LNCAP (cell line): ENCODE measurements at regions not wholly inside any gene's neighbourhood (a gene's known extent, or its start where the extent isn't known, plus 50 kb on each side); places are given as distances from the start of the nearest gene placed in this dataset.

Experiments used
- CTCF ChIP-seq: fragments of 450-650 bp; IDR thresholded peaks from 2 replicates; pipeline ENCODE4 v1.5.1; 2017; ENCODE audit warnings: mild to moderate bottlenecking

DNA sequence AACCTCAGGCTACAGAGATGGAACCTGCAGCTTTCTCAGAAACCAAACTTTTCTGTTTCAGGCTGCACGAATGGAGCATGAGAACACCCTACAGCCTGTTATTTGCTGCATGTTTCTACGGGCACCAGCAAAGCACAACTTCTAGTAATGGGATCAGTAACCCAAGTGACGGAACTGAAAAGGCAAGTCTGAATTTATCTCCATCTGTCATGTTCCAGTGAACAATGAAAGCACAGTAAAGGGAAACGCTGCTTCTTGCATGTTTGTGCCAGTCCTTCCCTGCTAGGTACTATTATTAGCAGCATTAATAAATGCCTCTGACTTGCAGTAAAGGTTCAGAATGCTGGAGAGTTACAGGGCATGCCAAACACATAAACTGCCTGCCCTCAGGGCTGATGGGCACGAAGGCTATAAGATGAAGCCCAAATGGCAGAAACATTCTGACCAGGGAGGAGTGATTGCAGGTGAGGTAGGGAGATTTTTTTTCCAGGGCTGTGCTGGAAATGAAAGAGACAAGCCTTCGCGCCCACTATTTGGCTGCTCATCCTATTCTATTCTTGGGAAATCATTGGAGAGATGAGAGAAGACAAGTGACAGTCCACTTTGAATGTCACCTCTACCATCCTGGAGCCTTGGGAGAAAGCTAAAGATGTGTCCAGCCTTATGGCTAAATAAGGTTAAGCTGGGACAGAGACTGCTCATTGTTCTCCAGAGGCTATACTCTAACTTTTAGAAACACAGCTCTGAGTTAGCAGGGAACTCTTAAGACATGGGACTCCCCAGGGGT is 100.4 kb upstream of the PLXNC1 start:
- TF ChIP-seq CTCF: no peak

DNA sequence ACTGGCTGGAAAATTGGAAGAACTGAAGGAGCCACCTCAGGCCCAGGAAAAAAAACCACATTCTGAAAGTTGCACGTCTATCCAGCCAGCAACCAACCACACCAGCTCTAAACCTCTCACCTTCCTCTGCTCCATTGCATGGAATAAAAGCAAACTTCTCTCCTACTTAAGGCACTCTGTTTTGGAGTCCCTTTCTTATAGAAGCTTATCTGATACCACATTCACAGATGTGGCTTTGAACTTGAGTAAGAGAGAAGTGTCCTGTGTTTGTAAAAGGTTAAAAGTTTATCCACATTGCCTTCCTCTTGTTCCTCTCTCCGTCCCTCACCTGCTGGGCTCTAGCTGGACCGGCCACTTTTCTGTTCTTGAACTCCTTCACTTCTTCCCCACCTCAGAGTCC is 99.6 kb upstream of the PLXNC1 start:
- TF ChIP-seq CTCF: no peak

- no peak for TF ChIP-seq CTCF
Measured at GRCh38 chr12:94049718-94050117, 98.7 kb upstream of the PLXNC1 start.

DNA sequence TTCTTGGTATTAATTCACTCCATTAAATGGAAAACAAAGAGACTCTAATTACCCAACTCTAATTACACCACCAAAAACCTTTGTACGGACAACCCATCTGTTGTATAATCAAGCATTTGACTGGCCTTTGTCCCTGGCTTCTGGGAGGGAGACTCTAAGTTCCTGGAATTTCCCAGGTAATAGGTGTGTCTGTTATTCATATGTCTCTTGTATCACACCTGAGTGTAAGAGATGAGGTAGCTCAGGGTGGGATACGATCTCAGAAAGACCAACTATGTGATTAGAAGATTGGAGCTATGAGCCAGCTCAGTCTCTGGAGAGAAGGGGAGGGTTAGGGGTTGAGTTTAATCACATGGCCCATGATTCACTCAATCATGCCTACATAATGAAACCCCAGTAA is 94.7 kb upstream of the PLXNC1 start:
- TF ChIP-seq CTCF: no peak

- TF ChIP-seq CTCF: no peak
Measured at GRCh38 chr12:94055528-94055927, 92.8 kb upstream of the PLXNC1 start.

GRCh38 chr12:94056419-94057158 is 91.8 kb upstream of the PLXNC1 start:
- TF ChIP-seq CTCF: no peak

- TF ChIP-seq CTCF: no peak
Measured at GRCh38 chr12:94057262-94058151, 90.9 kb upstream of the PLXNC1 start.
